ENCODE measurements at regions not wholly inside any gene's neighbourhood (a gene's known extent, or its start where the extent isn't known, plus 50 kb on each side); places are given as distances from the start of the nearest gene placed in this dataset.

- Mint-ChIP-seq H3K27me3 (peaks cover 38% of the 10 kb centered on the region), H3K4me1 (ENCODE audit: low read depth) (peaks cover 7% of the 10 kb centered on the region), H3K36me3 (ENCODE audit: insufficient read depth) (peaks cover 5% of the 10 kb centered on the region), H3K27ac (no peak overlapping the region), H3K9me3 (ENCODE audit: low read depth) (peaks cover 20% of the 10 kb centered on the region), H3K4me3 (ENCODE audit: low read depth) (no peak overlapping the region)
- TF ChIP-seq CTCF (IDR thresholded peaks at IDR 0.05; ENCODE audit: unreplicated experiment): no peak
- no peak for DNase-seq (ENCODE audit: low spot score, unreplicated experiment)
Observed at GRCh38 chr10:44244745-44245600, 139.9 kb downstream of the CXCL12 start.

GRCh38 chr10:44243851-44244510 is 140.9 kb downstream of the CXCL12 start:
- Mint-ChIP-seq H3K4me3 (ENCODE audit: low read depth) (no peak overlapping the region), H3K27ac (no peak overlapping the region), H3K27me3 (peaks cover 47% of the 10 kb centered on the region), H3K4me1 (ENCODE audit: low read depth) (peaks cover 7% of the 10 kb centered on the region), H3K9me3 (ENCODE audit: low read depth) (peaks cover 19% of the 10 kb centered on the region), H3K36me3 (ENCODE audit: insufficient read depth) (peaks cover 5% of the 10 kb centered on the region)
- no peak for TF ChIP-seq CTCF (IDR thresholded peaks at IDR 0.05; ENCODE audit: unreplicated experiment)
- DNase-seq (ENCODE audit: low spot score, unreplicated experiment): no peak

GRCh38 chr10:44242826-44243225 is 142.1 kb downstream of the CXCL12 start:
- Mint-ChIP-seq H3K27me3 (peaks cover 51% of the 10 kb centered on the region), H3K9me3 (ENCODE audit: low read depth) (peaks cover 15% of the 10 kb centered on the region)

GRCh38 chr10:44242091-44242490 is 142.8 kb downstream of the CXCL12 start:
- DNase-seq (ENCODE audit: low spot score, unreplicated experiment): no peak
- H3K27me3 Mint-ChIP-seq: peaks cover 51% of the 10 kb centered on the region
- H3K27ac Mint-ChIP-seq: no peak overlapping the region
- peaks cover 5% of the 10 kb centered on the region for H3K36me3 Mint-ChIP-seq (ENCODE audit: insufficient read depth)
- TF ChIP-seq CTCF (IDR thresholded peaks at IDR 0.05; ENCODE audit: unreplicated experiment): no peak
- H3K9me3 Mint-ChIP-seq (ENCODE audit: low read depth): peaks cover 13% of the 10 kb centered on the region
- H3K4me1 Mint-ChIP-seq (ENCODE audit: low read depth): peaks cover 15% of the 10 kb centered on the region
- H3K4me3 Mint-ChIP-seq (ENCODE audit: low read depth): no peak overlapping the region

More at GRCh38 chr10:44242826-44243225, 142.1 kb downstream of the CXCL12 start:
- Mint-ChIP-seq H3K27ac (no peak overlapping the region), H3K4me1 (ENCODE audit: low read depth) (peaks cover 12% of the 10 kb centered on the region), H3K4me3 (ENCODE audit: low read depth) (no peak overlapping the region), H3K36me3 (ENCODE audit: insufficient read depth) (peaks cover 5% of the 10 kb centered on the region)
- DNase-seq (ENCODE audit: low spot score, unreplicated experiment): no peak
- TF ChIP-seq CTCF (IDR thresholded peaks at IDR 0.05; ENCODE audit: unreplicated experiment): no peak

- TF ChIP-seq CTCF (IDR thresholded peaks at IDR 0.05; ENCODE audit: unreplicated experiment): no peak
- Mint-ChIP-seq H3K27ac (no peak overlapping the region), H3K36me3 (ENCODE audit: insufficient read depth) (no peaks in the 10 kb centered on the region), H3K27me3 (peaks cover 52% of the 10 kb centered on the region), H3K4me3 (ENCODE audit: low read depth) (no peak overlapping the region), H3K9me3 (ENCODE audit: low read depth) (peaks cover 9% of the 10 kb centered on the region), H3K4me1 (ENCODE audit: low read depth) (peaks cover 20% of the 10 kb centered on the region)
- DNase-seq (ENCODE audit: low spot score, unreplicated experiment): no peak
Observed at GRCh38 chr10:44240584-44241205, 144.2 kb downstream of the CXCL12 start.
